ENCODE measurements at regions not wholly inside any gene's neighbourhood (a gene's known extent, or its start where the extent isn't known, plus 50 kb on each side); places are given as distances from the start of the nearest gene placed in this dataset.

DNA sequence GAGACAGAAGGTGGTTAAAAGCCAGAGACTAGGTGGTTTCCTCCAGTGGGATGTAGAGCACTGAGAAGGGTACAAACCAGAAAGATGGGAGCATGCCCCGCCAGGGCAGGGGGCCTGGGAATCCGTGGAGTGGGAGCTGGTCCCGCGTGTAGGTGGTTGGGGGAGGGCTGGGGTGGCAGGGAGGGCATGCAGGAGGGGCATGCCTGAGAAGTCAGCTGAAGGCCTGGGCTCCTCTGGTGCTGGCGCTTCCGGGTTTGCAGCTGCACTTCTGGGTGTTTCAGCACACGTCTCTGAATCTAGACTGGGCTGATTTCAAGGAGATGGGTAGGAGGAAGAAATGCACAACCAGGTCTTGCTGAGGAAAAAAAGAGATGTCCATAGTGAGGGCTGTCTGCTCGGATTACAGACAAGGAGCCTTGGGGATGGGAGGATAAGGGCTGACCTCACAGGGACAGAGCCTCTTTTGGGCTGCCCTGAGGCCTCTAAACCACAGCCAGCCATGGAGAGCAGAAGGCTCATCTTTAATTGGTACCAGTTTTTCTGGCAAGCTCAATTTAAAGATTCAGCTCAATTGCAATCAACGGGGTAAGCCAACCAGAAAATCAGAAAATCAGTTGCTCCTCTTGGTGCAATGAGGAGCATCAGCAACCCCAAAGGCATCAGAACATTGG lies 151.9 kb downstream of the FAM43A start:
- TF ChIP-seq, protein P1, sequence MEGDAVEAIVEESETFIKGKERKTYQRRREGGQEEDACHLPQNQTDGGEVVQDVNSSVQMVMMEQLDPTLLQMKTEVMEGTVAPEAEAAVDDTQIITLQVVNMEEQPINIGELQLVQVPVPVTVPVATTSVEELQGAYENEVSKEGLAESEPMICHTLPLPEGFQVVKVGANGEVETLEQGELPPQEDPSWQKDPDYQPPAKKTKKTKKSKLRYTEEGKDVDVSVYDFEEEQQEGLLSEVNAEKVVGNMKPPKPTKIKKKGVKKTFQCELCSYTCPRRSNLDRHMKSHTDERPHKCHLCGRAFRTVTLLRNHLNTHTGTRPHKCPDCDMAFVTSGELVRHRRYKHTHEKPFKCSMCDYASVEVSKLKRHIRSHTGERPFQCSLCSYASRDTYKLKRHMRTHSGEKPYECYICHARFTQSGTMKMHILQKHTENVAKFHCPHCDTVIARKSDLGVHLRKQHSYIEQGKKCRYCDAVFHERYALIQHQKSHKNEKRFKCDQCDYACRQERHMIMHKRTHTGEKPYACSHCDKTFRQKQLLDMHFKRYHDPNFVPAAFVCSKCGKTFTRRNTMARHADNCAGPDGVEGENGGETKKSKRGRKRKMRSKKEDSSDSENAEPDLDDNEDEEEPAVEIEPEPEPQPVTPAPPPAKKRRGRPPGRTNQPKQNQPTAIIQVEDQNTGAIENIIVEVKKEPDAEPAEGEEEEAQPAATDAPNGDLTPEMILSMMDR (conservative IDR thresholded peaks at IDR 0.05; ENCODE audit: low read length), result no peak
- TF ChIP-seq EZH2phosphoT487 (IDR thresholded peaks at IDR 0.05; ENCODE audit: borderline replicate concordance), result no peak

All from Loucy (cell line).